ENCODE measurements at regions not wholly inside any gene's neighbourhood (a gene's known extent, or its start where the extent isn't known, plus 50 kb on each side); places are given as distances from the start of the nearest gene placed in this dataset.

DNA sequence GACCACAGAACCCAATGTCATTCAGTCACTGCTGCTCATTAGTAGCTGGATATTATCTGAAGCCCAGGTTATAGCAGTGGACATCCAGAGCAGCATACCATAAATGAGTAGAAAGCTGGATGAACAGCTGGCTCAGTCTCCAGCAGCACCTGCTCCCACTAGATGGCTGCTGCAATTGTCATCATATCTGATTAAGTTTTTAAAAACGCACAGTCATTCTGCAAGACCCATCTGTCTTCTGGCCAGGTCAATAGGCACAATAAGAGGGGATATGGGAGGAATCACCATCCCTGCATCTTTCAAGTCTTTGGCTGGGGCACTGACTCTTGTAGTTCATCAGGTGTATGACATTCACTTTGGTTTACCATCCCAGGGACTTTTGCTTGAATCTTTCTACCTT lies 55.1 kb upstream of the XDH start:
- ChIA-PET CTCF (no interaction called here), POLR2A (no interaction called here)
- Mint-ChIP-seq H3K36me3 (no peaks in the 10 kb centered on the region), H3K4me1 (no peaks in the 10 kb centered on the region), H3K9me3 (peaks cover 0 to 4% (median 0%) of the 10 kb centered on the region in 3 donors), H3K27ac (no peak overlapping the region), H3K4me3 (no peak overlapping the region), H3K27me3 (peaks cover 11 to 17% of the 10 kb centered on the region in 2 donors)
- DNase-seq: no peak
- H3K9me3 ChIP-seq: no peaks in the 10 kb centered on the region
- H3K36me3 ChIP-seq (ENCODE audit: control insufficient read depth in 2 of 2, extremely low read depth in 1 of 2, insufficient read depth in 1 of 2, low read length in 1 of 2): no peaks in the 10 kb centered on the region
- no CpG with 5 or more reads among the region's 1 CpG for WGBS (ENCODE audit: insufficient coverage)
- H3K4me1 ChIP-seq (ENCODE audit: control insufficient read depth in 1 of 2, extremely low read depth in 1 of 2, insufficient read depth in 2 of 2, low read length in 2 of 2): no peaks in the 10 kb centered on the region
- H3K27ac ChIP-seq (ENCODE audit: low read length): no peak overlapping the region
- no peak for ATAC-seq (replicated peaks in 1 of 4)
- peaks cover 0 to 5% of the 10 kb centered on the region in 2 experiments for H3K27me3 ChIP-seq (replicated peaks in 1 of 2; ENCODE audit: control insufficient read depth in 2 of 2, extremely low read depth in 1 of 2, insufficient read depth in 2 of 2, low read length in 1 of 2)
- H3K4me3 ChIP-seq (ENCODE audit: control insufficient read depth in 1 of 2, extremely low read depth in 1 of 2, low read length in 1 of 2): no peak overlapping the region

DNA sequence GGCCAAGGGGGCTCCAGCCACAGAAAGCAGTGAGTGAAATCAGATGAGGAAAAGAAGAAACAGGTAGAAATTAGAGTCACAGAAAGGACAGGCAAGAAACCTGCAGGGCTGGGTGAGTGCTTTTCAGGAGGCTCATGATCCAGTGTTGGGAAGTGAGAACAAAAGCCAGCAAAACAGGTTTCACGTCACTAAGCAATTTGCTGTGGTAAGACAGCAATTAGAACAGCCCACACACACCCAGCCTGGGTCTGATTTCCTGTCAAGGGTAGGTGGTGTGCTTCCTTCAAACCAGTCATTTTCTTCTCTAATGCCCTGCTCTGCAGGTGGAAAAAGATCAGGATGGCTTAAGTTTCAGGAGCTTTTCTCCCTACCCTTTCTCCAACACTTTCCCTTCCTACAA lies 52.9 kb upstream of the XDH start:
- ChIA-PET POLR2A (interaction anchor here in 1 of 2 donors (0.7 kb wide), 1 partner anchor 41 kb away, joined by 4 read pairs; no protein-coding TSS in a partner anchor), CTCF (no interaction called here)
- H3K4me1 Mint-ChIP-seq: no peaks in the 10 kb centered on the region
- no CpG with 5 or more reads among the region's 1 CpG for WGBS (ENCODE audit: insufficient coverage)
- no peak overlapping the region for H3K4me3 ChIP-seq (ENCODE audit: control insufficient read depth in 1 of 2, extremely low read depth in 1 of 2, low read length in 1 of 2)
- no peak overlapping the region for H3K4me3 Mint-ChIP-seq
- no peak overlapping the region for H3K27ac ChIP-seq (ENCODE audit: low read length)
- no peaks in the 10 kb centered on the region for H3K4me1 ChIP-seq (ENCODE audit: control insufficient read depth in 1 of 2, extremely low read depth in 1 of 2, insufficient read depth in 2 of 2, low read length in 2 of 2)
- no peak for ATAC-seq (replicated peaks in 1 of 4)
- no peaks in the 10 kb centered on the region for H3K36me3 Mint-ChIP-seq
- H3K27me3 Mint-ChIP-seq: peaks cover 5 to 6% of the 10 kb centered on the region in 2 donors
- peaks cover 0 to 4% (median 0%) of the 10 kb centered on the region in 3 donors for H3K9me3 Mint-ChIP-seq
- H3K9me3 ChIP-seq: no peaks in the 10 kb centered on the region
- H3K27me3 ChIP-seq (replicated peaks in 1 of 2; ENCODE audit: control insufficient read depth in 2 of 2, extremely low read depth in 1 of 2, insufficient read depth in 2 of 2, low read length in 1 of 2): no peaks in the 10 kb centered on the region
- no peaks in the 10 kb centered on the region for H3K36me3 ChIP-seq (ENCODE audit: control insufficient read depth in 2 of 2, extremely low read depth in 1 of 2, insufficient read depth in 1 of 2, low read length in 1 of 2)
- no peak for DNase-seq
- no peak overlapping the region for H3K27ac Mint-ChIP-seq
